DND-41 (cell line): ENCODE measurements at regions not wholly inside any gene's neighbourhood (a gene's known extent, or its start where the extent isn't known, plus 50 kb on each side); places are given as distances from the start of the nearest gene placed in this dataset.

Experiments used
- EZH2 ChIP-seq: IDR thresholded peaks from 3 replicates; pipeline ENCODE4 v1.6.1; 2012; ENCODE audit warnings: borderline replicate concordance, low read depth, mild to moderate bottlenecking, moderate library complexity, low read length, inconsistent platforms; ENCODE audit not compliant: severe bottlenecking
- TF ChIP-seq, protein P1 (sequence below): IDR thresholded peaks from 2 replicates; pipeline ENCODE4 v1.5.1; 2012; ENCODE audit warnings: borderline replicate concordance, low read length, moderate library complexity, mild to moderate bottlenecking; ENCODE audit not compliant: poor library complexity, severe bottlenecking; ENCODE audit errors: extremely low read depth

- TF ChIP-seq, protein P1, sequence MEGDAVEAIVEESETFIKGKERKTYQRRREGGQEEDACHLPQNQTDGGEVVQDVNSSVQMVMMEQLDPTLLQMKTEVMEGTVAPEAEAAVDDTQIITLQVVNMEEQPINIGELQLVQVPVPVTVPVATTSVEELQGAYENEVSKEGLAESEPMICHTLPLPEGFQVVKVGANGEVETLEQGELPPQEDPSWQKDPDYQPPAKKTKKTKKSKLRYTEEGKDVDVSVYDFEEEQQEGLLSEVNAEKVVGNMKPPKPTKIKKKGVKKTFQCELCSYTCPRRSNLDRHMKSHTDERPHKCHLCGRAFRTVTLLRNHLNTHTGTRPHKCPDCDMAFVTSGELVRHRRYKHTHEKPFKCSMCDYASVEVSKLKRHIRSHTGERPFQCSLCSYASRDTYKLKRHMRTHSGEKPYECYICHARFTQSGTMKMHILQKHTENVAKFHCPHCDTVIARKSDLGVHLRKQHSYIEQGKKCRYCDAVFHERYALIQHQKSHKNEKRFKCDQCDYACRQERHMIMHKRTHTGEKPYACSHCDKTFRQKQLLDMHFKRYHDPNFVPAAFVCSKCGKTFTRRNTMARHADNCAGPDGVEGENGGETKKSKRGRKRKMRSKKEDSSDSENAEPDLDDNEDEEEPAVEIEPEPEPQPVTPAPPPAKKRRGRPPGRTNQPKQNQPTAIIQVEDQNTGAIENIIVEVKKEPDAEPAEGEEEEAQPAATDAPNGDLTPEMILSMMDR, result no peak
- TF ChIP-seq EZH2, result no peak
These were observed 136.6 kb downstream of the NSG2 start for GRCh38 chr5:174182111-174182510.
